SJSA1 (cell line): ENCODE measurements at regions not wholly inside any gene's neighbourhood (a gene's known extent, or its start where the extent isn't known, plus 50 kb on each side); places are given as distances from the start of the nearest gene placed in this dataset.

Source experiments
- DNase-seq, 2 experiments: peaks; one replicate each; pipeline ENCODE4 v3.0.0-alpha.2; 2015 to 2020; ENCODE audit warnings: low spot score in 2 of 2, low read depth in 1 of 2
- H3K27ac ChIP-seq: fragments of 250-450 bp; sonication (Bioruptor Pico); 2 replicates; pipeline ENCODE4 v1.5.1; 2020; ENCODE audit warnings: mild to moderate bottlenecking, moderate library complexity
- H3K27me3 ChIP-seq: fragments of 250-450 bp; sonication (Bioruptor Pico); replicated peaks from 2 replicates; pipeline ENCODE4 v1.5.1; 2020; ENCODE audit warnings: mild to moderate bottlenecking, moderate library complexity
- H3K36me3 ChIP-seq: fragments of 250-450 bp; sonication (Bioruptor Pico); 2 replicates; pipeline ENCODE4 v1.5.1; 2020; ENCODE audit warnings: mild to moderate bottlenecking
- H3K4me1 ChIP-seq: fragments of 250-450 bp; sonication (Bioruptor Pico); replicated peaks from 2 replicates; pipeline ENCODE4 v1.6.1; 2021; ENCODE audit warnings: mild to moderate bottlenecking
- H3K4me3 ChIP-seq: fragments of 250-450 bp; sonication (Bioruptor Pico); 2 replicates; pipeline ENCODE4 v1.5.1; 2020; ENCODE audit warnings: mild to moderate bottlenecking
- H3K9me3 ChIP-seq: fragments of 250-450 bp; sonication (Bioruptor Pico); replicated peaks from 2 replicates; pipeline ENCODE4 v1.5.1; 2020; ENCODE audit warnings: mild to moderate bottlenecking

DNA sequence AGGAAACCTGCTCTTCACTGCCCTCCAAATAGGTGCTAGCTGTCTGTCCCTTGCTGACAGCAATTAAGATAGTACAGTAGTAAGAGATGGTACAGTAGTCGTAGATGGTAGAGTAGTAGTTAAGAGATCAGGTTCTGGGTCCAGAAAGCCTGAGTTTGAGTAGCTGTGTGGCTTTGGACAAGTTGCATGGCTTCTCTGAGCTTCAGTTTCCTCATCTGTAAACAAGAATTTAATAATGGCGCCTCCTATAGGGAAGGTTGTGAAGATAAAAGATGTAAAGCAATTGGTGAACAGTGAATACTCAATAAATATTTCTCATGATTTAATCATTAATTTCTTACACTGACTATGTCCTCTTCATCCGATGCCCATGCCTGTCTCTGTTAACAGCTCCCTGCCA is 86.9 kb upstream of the BCL6 start:
- H3K9me3 ChIP-seq = no peaks in the 10 kb centered on the region
- H3K36me3 ChIP-seq = no peaks in the 10 kb centered on the region
- H3K27ac ChIP-seq = no peak overlapping the region
- H3K4me1 ChIP-seq = no peaks in the 10 kb centered on the region; the same call in 1 of the 2 replicates
- no peak overlapping the region for H3K4me3 ChIP-seq
- no peaks in the 10 kb centered on the region for H3K27me3 ChIP-seq
- no peak for DNase-seq

DNA sequence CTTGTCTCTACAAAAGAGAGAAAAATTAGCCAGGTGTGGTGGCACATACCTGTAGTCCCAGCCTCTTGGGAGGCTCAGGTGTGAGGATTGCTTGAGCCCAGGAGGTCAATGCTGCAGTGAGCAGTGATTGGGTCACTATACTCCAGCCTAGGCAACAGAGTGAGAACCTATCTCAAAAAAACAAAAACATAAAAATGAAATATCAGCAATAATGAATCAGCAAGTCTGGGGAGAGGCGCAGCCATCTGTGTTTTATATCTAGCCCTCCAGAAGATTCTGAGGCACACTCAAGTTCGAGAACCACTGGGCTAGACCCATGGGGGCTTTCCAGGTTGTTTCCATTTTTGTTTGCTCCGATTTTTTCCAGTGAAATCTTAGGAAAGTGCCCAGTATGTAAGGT is 88.1 kb upstream of the BCL6 start:
- H3K36me3 ChIP-seq = no peaks in the 10 kb centered on the region
- no peaks in the 10 kb centered on the region for H3K9me3 ChIP-seq
- no peaks in the 10 kb centered on the region for H3K27me3 ChIP-seq
- no peak overlapping the region for H3K4me3 ChIP-seq
- no peaks in the 10 kb centered on the region; the same call in 1 of the 2 replicates for H3K4me1 ChIP-seq
- no peak overlapping the region for H3K27ac ChIP-seq
- DNase-seq = no peak

DNA sequence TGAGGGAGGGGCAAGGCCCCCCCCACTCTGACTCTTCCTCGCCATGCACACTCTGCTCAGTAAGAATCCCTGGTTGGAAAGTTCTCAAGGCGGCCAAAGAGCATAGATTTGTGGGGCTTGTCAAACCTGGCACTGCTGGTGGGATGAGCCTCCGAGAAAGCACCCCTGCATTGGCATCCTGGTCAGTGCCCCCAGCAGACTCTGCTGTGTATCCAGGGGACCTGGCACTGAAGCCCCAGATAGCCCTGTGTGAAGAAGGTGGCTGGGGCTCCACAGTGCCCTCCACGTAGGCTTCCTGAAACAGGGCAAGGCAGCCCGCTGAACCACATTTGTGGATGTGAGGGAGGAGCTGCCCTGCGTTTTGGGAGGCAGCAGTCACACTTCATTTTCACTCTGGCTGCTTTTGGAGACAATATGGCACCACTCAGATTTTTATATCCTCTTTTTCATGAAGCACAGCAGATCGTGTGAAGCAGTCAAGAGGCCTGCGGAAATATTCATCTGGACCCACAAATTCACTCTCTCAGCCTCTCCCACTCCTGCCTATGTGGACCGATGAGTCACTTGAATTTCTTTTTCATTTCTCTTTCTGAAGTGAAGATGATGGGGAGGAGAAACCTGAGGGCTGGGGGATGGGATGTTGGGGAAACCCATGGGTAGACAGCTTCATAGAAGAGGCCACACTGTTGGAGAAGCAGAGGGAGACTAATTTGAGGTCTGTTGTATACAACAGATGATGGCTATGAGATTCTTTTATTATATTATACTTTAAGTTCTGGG is 88.7 kb upstream of the BCL6 start:
- Histone ChIP-seq H3K4me3 (no peak overlapping the region), H3K27ac (no peak overlapping the region), H3K36me3 (no peaks in the 10 kb centered on the region), H3K27me3 (no peaks in the 10 kb centered on the region), H3K4me1 (no peaks in the 10 kb centered on the region; the same call in 1 of the 2 replicates), H3K9me3 (no peaks in the 10 kb centered on the region)
- no peak for DNase-seq

DNA sequence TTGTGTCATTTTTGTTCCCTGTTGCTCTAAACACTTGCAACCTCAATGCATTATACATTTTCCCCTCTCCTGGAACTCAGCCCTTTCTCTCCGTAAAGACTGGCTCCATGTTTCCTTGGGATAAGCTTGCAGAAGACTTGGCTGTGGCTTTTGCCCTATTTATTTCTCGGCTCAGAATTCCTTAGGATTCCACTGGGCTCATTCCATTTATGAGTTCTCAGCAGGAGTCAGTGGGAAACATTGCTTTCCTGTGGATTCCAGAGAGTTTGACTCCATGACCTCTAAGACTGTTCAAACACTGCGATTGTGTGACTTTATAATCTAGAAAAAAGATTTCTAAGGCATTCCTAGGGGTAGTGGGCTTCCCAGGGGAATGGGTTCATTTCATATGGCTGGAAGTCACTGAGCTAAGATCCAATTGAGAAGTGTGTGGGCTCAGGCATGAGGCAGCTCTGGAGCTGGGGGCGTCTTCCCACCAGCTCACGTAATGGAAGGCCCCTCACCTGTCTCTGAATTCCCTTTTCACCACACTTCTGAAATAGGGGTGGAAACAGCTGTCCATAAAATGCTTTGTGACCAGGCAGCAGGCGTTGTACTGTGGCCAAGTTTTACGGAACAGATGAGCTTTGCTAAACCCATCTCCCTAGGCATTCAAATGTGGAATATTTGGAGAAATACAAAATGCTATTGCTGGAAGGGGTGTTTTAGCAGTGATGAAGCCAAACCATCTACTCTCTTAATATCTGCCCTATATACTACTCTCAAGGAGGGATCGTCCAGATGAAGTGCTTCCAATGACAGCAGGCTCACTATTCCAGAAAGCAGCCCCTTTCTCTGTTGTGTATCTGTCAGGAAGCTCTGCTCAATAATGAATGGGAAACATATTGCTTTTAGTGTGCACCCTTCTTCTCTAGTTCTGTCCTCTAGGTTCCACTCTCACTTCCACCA is 91.8 kb upstream of the BCL6 start:
- no peak for DNase-seq
- H3K27ac ChIP-seq = no peak overlapping the region
- no peak overlapping the region for H3K4me3 ChIP-seq
- no peaks in the 10 kb centered on the region for H3K27me3 ChIP-seq
- no peaks in the 10 kb centered on the region for H3K36me3 ChIP-seq
- no peaks in the 10 kb centered on the region for H3K9me3 ChIP-seq
- peaks cover 14% of the 10 kb centered on the region for H3K4me1 ChIP-seq

DNA sequence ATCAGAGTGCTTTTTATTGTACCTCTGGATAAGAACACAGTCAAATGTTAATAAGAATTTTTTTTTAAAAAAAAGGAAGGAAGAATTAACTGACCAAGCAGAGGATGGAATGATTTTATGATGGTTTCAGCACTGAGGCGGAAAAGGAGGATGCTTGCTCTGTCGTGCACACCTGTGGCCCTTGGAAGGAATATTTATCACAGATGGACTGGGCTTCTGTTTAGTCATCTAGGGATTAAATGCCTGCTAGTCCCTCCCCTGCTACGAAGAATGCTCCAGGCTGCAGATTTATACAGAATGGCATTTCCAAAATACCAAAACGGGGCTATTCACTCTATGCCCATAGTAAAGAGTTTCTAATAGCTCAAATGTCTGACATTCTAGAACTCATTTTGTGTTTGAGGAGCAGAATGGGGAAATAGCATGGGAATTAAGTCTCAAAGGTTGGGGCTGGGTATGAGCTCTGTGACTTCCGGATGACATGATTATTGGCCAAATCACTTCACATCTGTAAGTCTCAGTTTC is 92.8 kb upstream of the BCL6 start:
- DNase-seq = no peak
- no peak overlapping the region for H3K4me3 ChIP-seq
- H3K27ac ChIP-seq = no peak overlapping the region
- no peaks in the 10 kb centered on the region for H3K9me3 ChIP-seq
- peaks cover 14% of the 10 kb centered on the region for H3K4me1 ChIP-seq
- H3K36me3 ChIP-seq = no peaks in the 10 kb centered on the region
- H3K27me3 ChIP-seq = no peaks in the 10 kb centered on the region

DNA sequence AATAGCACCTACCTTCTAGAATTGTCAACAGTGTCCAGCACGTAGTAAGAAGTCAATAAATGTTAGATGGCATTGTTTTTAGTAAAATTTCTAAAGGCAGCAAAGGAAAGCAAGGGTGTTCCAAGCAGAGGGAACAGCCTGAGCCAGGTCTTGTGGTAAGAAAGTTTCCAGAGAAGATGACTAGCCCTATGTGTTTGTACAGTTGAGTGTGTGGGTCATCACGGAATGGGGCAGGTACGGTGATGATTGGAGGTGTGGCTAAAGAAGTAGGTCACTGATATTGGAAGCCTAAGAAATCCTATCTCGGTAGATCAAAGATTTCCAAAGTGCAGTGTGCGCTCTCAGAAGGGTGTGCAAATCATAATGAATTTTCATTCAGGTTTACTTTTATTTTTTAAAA is 94.2 kb upstream of the BCL6 start:
- Histone ChIP-seq H3K36me3 (no peaks in the 10 kb centered on the region), H3K27ac (no peak overlapping the region), H3K4me1 (peaks cover 14% of the 10 kb centered on the region), H3K27me3 (no peaks in the 10 kb centered on the region), H3K4me3 (no peak overlapping the region), H3K9me3 (no peaks in the 10 kb centered on the region)
- no peak for DNase-seq

DNA sequence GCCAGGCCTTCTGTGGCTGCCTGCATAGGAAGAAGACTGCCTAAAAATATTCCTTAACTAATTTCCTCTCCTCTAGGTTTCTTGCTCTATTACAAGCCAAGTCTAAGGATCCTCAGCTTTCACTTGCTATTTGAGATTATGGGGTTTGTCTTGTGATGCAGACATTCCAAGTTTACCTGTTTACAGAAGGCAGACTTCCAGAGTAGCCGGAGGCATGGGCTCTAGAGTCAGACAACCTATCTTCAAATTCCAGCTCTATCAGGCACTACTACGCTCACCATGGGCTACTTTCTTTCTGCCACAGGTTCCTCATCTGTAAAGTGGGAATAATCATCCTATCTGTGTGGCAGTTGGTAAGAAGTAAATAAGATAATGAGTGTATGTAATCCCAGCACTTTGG is 95.6 kb upstream of the BCL6 start:
- H3K36me3 ChIP-seq = no peaks in the 10 kb centered on the region
- H3K27ac ChIP-seq = peak overlapping the region; percentile 30
- DNase-seq = no peak
- H3K9me3 ChIP-seq = no peaks in the 10 kb centered on the region
- no peak overlapping the region for H3K4me3 ChIP-seq
- H3K27me3 ChIP-seq = no peaks in the 10 kb centered on the region
- H3K4me1 ChIP-seq = peaks cover 14% of the 10 kb centered on the region

DNA sequence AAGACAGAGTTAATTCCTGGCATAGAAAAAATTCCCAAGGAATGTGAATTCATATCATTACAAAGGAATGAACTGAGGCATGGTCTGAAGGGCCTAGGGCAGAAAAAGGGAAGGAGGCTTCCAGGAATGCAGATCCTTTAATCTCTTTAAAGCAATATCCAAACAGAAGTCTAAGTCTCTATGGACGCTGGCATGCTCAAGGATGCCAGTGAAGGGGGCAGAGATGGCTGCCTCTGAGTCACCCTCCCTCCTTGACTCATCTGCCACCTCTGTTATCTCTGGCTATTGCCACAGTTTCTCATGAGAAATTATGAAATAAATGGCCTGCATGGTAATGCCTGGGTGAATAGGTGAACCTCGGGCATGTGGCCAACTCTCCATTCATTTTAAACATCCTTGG is 96.3 kb upstream of the BCL6 start:
- Histone ChIP-seq H3K36me3 (no peaks in the 10 kb centered on the region), H3K4me3 (no peak overlapping the region), H3K27me3 (no peaks in the 10 kb centered on the region), H3K27ac (peak overlapping the region; percentile 30), H3K9me3 (no peaks in the 10 kb centered on the region), H3K4me1 (peaks cover 14% of the 10 kb centered on the region)
- DNase-seq = peak; percentile 73 to 81

DNA sequence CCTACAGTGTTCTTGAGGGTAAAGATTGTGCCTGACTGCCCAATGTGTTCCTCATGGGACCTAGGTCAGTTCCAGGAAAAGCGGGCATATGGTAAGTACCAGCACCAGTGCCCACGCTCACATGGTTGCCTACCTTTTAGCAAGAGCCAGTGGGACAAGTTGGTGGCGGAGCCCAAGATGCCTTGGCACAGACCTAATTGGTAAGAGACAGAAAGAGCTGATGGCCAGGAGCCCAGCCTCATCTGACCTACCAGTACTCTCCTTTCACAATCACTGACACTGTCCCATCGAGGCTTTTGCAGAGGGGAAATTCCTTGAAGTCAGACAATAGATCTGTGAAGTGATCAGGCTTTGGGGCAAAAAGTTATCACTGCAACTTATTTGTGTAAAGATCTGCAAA is 98.4 kb upstream of the BCL6 start:
- Histone ChIP-seq H3K4me1 (peaks cover 14% of the 10 kb centered on the region), H3K9me3 (no peaks in the 10 kb centered on the region), H3K27ac (no peak overlapping the region), H3K27me3 (no peaks in the 10 kb centered on the region), H3K4me3 (no peak overlapping the region), H3K36me3 (no peaks in the 10 kb centered on the region)
- no peak for DNase-seq

DNA sequence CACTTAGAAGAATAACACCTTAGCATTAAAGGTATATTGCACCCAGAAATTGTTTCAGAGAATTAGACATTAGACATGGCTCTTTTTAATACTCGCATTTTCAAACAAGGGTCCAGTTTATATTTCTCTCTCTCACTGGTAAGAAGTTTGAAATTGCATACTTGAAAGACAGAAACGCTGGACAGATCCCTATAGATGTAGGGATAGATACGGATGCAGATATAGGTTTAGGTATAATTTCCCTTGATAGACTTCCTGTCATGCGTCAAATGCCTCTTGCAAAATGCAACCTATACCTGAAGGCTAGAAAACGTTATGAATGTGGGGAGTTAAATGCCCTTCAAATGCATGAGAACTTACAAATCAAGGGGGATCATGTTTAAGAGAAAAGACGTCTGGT is 99.4 kb upstream of the BCL6 start:
- Histone ChIP-seq H3K4me1 (peaks cover 14% of the 10 kb centered on the region), H3K36me3 (no peaks in the 10 kb centered on the region), H3K9me3 (no peaks in the 10 kb centered on the region), H3K27me3 (no peaks in the 10 kb centered on the region), H3K27ac (no peak overlapping the region), H3K4me3 (no peak overlapping the region)
- no peak for DNase-seq

DNA sequence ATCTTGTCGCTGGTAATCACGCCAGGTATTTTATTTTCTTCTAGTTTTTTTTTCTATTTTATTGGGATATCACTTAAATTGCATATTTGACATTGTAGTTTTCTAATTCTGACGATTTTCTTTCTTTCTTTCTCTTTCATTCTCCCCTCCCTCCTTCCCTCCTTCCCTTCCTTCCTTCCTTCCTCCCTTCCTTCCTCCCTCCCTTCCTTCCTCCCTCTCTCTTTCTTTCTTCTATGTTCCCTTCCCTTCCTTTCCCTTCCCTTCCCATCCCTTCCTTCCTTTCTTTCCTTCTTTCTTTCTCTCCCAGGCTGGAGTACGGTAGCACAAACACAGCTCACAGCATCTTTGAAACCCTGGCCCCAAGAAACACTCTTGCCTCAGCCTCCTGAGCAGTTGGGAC is 100.6 kb upstream of the BCL6 start:
- no peak overlapping the region for H3K27ac ChIP-seq
- DNase-seq = no peak
- no peaks in the 10 kb centered on the region for H3K9me3 ChIP-seq
- no peaks in the 10 kb centered on the region for H3K27me3 ChIP-seq
- peaks cover 13% of the 10 kb centered on the region for H3K4me1 ChIP-seq
- no peak overlapping the region for H3K4me3 ChIP-seq
- H3K36me3 ChIP-seq = no peaks in the 10 kb centered on the region

DNA sequence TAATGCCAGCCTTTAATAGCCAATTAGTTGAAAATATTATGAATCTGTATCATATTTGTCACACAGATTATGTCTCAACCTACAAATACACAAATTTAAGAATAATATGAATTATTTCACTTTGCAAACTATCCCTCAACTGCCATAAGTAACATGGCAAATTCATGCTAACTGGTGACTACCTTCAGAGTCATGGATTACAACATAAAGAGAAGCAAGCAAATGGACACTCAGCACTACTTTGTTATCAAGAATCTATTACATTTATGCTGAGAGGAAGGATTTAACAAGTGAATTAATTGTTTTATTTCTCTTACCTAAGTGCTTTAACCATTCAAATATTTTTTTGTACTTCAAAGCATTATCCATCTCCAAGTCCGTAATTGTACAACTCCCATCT is 103.1 kb upstream of the BCL6 start:
- Histone ChIP-seq H3K9me3 (no peaks in the 10 kb centered on the region), H3K4me1 (peaks cover 6% of the 10 kb centered on the region), H3K27me3 (no peaks in the 10 kb centered on the region), H3K4me3 (no peak overlapping the region), H3K27ac (no peak overlapping the region), H3K36me3 (no peaks in the 10 kb centered on the region)
- no peak for DNase-seq

DNA sequence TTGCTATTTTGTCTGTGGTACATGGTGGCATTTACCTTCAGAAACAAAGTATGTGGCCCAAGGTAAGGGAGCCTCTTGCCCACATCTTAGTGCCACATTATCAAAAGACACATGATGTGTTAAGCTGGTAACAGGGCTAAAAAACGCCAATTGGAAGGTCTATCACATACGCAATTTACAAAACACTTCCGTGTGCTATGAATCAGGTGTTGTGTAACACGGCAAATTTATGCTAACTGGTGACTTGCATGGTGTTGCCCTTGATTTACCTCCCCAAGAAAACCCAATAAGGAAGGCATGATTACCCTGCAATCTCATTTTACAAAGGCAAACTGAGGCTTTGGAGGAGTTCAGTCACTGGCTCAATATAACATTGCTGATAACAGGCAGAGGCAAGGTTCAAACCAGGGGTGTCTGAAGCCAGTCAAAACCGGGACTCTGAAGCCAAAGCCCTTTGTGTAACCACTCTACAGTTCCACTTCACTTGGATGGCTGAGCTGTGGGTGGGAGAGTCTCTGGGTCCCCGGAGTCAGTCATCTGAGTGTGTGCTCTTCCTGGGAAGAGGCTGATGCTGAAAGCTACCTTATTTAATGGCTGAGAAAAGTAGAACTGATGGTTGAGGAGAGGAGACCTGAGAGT is 103.9 kb upstream of the BCL6 start:
- no peaks in the 10 kb centered on the region for H3K27me3 ChIP-seq
- H3K36me3 ChIP-seq = no peaks in the 10 kb centered on the region
- H3K4me3 ChIP-seq = no peak overlapping the region
- H3K27ac ChIP-seq = no peak overlapping the region
- no peaks in the 10 kb centered on the region for H3K9me3 ChIP-seq
- DNase-seq = no peak
- H3K4me1 ChIP-seq = peaks cover 10% of the 10 kb centered on the region
